Spleen (tissue), 7 donors: ENCODE measurements at regions not wholly inside any gene's neighbourhood (a gene's known extent, or its start where the extent isn't known, plus 50 kb on each side); places are given as distances from the start of the nearest gene placed in this dataset.

Source experiments
- POLR2AphosphoS5 ChIP-seq, 3 donors: sonication (generic); formaldehyde crosslinking; IDR thresholded peaks; one replicate each; pipeline ENCODE4 v1.5.1; 2017; ENCODE audit warnings: antibody characterized with exemption in 3 of 3
- TF ChIP-seq, protein P1 (sequence below), 11 experiments: fragments of 200-600 bp in 7 of 11; fragments of 450-650 bp in 4 of 11; sonication (generic) in 4 of 11; IDR thresholded peaks in 8 of 11; conservative IDR thresholded peaks in 3 of 11; 1 replicate in 7 of 11; 2 replicates in 4 of 11; pipeline versions ENCODE4 v1.4.0 to v1.8.0; 2016 to 2021; ENCODE audit warnings: antibody characterized with exemption in 11 of 11, inconsistent platforms in 4 of 11, mild to moderate bottlenecking in 1 of 11
- donor health status: DM: no; HTN: no; CAD: no; lungs with moderate emphysema.
- donor health status: DM: no; HTN: no; CAD: no.
- donor health status: DM: no; HTN: no; CAD: no.

DNA sequence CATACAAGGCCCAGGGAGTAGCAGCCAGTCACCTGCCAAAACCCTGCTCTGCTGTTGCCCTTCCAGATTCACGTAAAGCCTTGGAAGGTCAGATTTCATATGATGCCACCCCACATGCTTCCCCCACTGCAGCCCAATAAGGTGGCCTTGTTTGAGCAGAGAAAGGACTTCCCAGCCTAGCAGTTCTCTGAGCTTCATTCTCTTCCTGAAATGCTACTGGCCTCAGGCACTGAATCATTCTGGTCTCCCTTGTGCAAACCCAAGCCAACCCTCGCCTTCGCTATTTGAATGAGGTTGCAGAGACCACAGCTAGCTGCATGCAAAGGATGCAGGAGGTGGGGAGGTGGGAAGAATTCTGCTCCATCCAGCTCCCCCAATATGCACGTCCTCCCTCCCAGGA lies 60.3 kb upstream of the PLXNA4 start:
- TF ChIP-seq, protein P1, sequence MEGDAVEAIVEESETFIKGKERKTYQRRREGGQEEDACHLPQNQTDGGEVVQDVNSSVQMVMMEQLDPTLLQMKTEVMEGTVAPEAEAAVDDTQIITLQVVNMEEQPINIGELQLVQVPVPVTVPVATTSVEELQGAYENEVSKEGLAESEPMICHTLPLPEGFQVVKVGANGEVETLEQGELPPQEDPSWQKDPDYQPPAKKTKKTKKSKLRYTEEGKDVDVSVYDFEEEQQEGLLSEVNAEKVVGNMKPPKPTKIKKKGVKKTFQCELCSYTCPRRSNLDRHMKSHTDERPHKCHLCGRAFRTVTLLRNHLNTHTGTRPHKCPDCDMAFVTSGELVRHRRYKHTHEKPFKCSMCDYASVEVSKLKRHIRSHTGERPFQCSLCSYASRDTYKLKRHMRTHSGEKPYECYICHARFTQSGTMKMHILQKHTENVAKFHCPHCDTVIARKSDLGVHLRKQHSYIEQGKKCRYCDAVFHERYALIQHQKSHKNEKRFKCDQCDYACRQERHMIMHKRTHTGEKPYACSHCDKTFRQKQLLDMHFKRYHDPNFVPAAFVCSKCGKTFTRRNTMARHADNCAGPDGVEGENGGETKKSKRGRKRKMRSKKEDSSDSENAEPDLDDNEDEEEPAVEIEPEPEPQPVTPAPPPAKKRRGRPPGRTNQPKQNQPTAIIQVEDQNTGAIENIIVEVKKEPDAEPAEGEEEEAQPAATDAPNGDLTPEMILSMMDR (IDR thresholded peaks at IDR 0.05 in 8 of 11, conservative IDR thresholded peaks at IDR 0.05 in 3 of 11) = no peak
- TF ChIP-seq POLR2AphosphoS5 (IDR thresholded peaks at IDR 0.05) = no peak
